GM12878 (cell line): ENCODE measurements at regions not wholly inside any gene's neighbourhood (a gene's known extent, or its start where the extent isn't known, plus 50 kb on each side); places are given as distances from the start of the nearest gene placed in this dataset.

Experiments
- ATF7 ChIP-seq: fragments of 450-650 bp; IDR thresholded peaks from 2 replicates; pipeline ENCODE4 v1.6.1; 2016; ENCODE audit warnings: low read depth, mild to moderate bottlenecking
- BHLHE40 ChIP-seq, 2 experiments: fragments of 450-650 bp in 1 of 2; IDR thresholded peaks; 2 replicates each; pipeline ENCODE4 v1.6.1; 2011 to 2017; ENCODE audit warnings: low read depth in 2 of 2, borderline replicate concordance in 1 of 2, improper control_type of control experiment in 1 of 2, low read length in 1 of 2, mild to moderate bottlenecking in 1 of 2
- DPF2 ChIP-seq: fragments of 450-650 bp; IDR thresholded peaks from 2 replicates; pipeline ENCODE4 v1.6.1; 2017; ENCODE audit warnings: mild to moderate bottlenecking
- FOS ChIP-seq: IDR thresholded peaks from 3 replicates; pipeline ENCODE4 v1.6.1; 2011; ENCODE audit warnings: borderline replicate concordance; ENCODE audit not compliant: insufficient read length; ENCODE audit errors: extremely low read depth
- NRF1 ChIP-seq: conservative IDR thresholded peaks from 2 replicates; pipeline ENCODE4 v1.6.1; 2011; ENCODE audit warnings: mild to moderate bottlenecking, low read depth, low read length, improper control_type of control experiment
- RAD21 ChIP-seq: IDR thresholded peaks from 2 replicates; pipeline ENCODE4 v1.6.1; 2011; ENCODE audit warnings: mild to moderate bottlenecking, low read depth, low read length, moderate library complexity; ENCODE audit not compliant: insufficient read depth
- STAT1 ChIP-seq: fragments of 450-650 bp; conservative IDR thresholded peaks from 2 replicates; pipeline ENCODE4 v1.6.1; 2014; ENCODE audit warnings: antibody characterized with exemption, mild to moderate bottlenecking
- WRNIP1 ChIP-seq: IDR thresholded peaks from 2 replicates; pipeline ENCODE4 v1.6.1; 2011; ENCODE audit warnings: low read depth, low read length, improper control_type of control experiment, borderline replicate concordance
- TF ChIP-seq, protein P1 (sequence below): fragments of 450-650 bp; IDR thresholded peaks from 2 replicates; pipeline ENCODE4 v1.6.1; 2017; ENCODE audit warnings: mild to moderate bottlenecking, low read depth, inconsistent platforms; ENCODE audit not compliant: poor library complexity, severe bottlenecking
- TF ChIP-seq, protein P2 (sequence below): fragments of 450-650 bp; IDR thresholded peaks from 2 replicates; pipeline ENCODE4 v1.6.1; 2017; ENCODE audit warnings: mild to moderate bottlenecking, moderate library complexity
- TF ChIP-seq, protein P3 (sequence below): fragments of 450-650 bp; formaldehyde crosslinking; IDR thresholded peaks from 2 replicates; pipeline ENCODE4 v1.4.0; 2022; ENCODE audit warnings: mild to moderate bottlenecking, moderate library complexity
- TF ChIP-seq, protein P4 (sequence below): fragments of 450-650 bp; IDR thresholded peaks from 2 replicates; pipeline ENCODE4 v1.6.1; 2016; ENCODE audit warnings: mild to moderate bottlenecking

DNA sequence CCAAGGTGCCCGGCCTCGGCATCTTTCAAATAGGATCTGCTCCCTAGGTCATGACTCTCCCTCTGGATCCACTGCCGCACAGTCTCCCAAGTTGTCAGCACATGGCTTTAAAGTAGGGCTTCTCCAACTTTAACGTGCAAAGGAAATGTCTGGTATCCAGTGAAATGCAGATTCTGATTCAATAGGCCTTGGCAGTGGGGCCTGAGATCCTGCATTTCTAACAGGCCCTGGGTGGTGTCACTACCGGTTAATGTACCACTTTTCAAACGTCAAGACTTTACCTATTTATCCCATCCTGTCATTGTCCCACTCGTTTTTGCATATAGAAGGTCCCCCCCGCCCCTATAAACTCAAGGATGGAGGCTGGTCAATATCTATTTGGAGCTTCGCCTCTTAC is 137.6 kb upstream of the ZNF618 start (continued):
- TF ChIP-seq, protein P1, sequence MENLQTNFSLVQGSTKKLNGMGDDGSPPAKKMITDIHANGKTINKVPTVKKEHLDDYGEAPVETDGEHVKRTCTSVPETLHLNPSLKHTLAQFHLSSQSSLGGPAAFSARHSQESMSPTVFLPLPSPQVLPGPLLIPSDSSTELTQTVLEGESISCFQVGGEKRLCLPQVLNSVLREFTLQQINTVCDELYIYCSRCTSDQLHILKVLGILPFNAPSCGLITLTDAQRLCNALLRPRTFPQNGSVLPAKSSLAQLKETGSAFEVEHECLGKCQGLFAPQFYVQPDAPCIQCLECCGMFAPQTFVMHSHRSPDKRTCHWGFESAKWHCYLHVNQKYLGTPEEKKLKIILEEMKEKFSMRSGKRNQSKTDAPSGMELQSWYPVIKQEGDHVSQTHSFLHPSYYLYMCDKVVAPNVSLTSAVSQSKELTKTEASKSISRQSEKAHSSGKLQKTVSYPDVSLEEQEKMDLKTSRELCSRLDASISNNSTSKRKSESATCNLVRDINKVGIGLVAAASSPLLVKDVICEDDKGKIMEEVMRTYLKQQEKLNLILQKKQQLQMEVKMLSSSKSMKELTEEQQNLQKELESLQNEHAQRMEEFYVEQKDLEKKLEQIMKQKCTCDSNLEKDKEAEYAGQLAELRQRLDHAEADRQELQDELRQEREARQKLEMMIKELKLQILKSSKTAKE = no peak
- TF ChIP-seq, protein P2, sequence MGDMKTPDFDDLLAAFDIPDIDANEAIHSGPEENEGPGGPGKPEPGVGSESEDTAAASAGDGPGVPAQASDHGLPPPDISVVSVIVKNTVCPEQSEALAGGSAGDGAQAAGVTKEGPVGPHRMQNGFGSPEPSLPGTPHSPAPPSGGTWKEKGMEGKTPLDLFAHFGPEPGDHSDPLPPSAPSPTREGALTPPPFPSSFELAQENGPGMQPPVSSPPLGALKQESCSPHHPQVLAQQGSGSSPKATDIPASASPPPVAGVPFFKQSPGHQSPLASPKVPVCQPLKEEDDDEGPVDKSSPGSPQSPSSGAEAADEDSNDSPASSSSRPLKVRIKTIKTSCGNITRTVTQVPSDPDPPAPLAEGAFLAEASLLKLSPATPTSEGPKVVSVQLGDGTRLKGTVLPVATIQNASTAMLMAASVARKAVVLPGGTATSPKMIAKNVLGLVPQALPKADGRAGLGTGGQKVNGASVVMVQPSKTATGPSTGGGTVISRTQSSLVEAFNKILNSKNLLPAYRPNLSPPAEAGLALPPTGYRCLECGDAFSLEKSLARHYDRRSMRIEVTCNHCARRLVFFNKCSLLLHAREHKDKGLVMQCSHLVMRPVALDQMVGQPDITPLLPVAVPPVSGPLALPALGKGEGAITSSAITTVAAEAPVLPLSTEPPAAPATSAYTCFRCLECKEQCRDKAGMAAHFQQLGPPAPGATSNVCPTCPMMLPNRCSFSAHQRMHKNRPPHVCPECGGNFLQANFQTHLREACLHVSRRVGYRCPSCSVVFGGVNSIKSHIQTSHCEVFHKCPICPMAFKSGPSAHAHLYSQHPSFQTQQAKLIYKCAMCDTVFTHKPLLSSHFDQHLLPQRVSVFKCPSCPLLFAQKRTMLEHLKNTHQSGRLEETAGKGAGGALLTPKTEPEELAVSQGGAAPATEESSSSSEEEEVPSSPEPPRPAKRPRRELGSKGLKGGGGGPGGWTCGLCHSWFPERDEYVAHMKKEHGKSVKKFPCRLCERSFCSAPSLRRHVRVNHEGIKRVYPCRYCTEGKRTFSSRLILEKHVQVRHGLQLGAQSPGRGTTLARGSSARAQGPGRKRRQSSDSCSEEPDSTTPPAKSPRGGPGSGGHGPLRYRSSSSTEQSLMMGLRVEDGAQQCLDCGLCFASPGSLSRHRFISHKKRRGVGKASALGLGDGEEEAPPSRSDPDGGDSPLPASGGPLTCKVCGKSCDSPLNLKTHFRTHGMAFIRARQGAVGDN = no peak
- TF ChIP-seq, protein P3, sequence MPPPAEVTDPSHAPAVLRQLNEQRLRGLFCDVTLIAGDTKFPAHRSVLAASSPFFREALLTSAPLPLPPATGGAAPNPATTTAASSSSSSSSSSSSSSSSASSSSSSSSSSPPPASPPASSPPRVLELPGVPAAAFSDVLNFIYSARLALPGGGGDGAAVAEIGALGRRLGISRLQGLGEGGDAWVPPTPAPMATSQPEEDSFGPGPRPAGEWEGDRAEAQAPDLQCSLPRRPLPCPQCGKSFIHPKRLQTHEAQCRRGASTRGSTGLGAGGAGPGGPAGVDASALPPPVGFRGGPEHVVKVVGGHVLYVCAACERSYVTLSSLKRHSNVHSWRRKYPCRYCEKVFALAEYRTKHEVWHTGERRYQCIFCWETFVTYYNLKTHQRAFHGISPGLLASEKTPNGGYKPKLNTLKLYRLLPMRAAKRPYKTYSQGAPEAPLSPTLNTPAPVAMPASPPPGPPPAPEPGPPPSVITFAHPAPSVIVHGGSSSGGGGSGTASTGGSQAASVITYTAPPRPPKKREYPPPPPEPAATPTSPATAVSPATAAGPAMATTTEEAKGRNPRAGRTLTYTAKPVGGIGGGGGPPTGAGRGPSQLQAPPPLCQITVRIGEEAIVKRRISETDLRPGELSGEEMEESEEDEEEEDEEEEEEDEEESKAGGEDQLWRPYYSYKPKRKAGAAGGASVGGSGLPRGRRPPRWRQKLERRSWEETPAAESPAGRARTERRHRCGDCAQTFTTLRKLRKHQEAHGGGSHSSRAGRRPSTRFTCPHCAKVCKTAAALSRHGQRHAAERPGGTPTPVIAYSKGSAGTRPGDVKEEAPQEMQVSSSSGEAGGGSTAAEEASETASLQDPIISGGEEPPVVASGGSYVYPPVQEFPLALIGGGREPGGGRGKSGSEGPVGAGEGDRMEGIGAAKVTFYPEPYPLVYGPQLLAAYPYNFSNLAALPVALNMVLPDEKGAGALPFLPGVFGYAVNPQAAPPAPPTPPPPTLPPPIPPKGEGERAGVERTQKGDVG (CRISPR knock-in tag) = no peak
- no peak for TF ChIP-seq FOS
- TF ChIP-seq, protein P4, sequence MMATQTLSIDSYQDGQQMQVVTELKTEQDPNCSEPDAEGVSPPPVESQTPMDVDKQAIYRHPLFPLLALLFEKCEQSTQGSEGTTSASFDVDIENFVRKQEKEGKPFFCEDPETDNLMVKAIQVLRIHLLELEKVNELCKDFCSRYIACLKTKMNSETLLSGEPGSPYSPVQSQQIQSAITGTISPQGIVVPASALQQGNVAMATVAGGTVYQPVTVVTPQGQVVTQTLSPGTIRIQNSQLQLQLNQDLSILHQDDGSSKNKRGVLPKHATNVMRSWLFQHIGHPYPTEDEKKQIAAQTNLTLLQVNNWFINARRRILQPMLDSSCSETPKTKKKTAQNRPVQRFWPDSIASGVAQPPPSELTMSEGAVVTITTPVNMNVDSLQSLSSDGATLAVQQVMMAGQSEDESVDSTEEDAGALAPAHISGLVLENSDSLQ = no peak
- no peak for TF ChIP-seq RAD21
- no peak for TF ChIP-seq WRNIP1
- TF ChIP-seq STAT1 = no peak
- no peak for TF ChIP-seq NRF1
- no peak for TF ChIP-seq DPF2
- no peak for TF ChIP-seq BHLHE40 (IDR thresholded peaks at IDR 0.05; ENCODE audit: borderline replicate concordance in 1 of 2, low read depth in 2 of 2, low read length in 1 of 2)
- no peak for TF ChIP-seq ATF7
- TF ChIP-seq, all 136 proteins: peak for 0
